Esophagus squamous epithelium (tissue), 5 donors: ENCODE measurements at regions not wholly inside any gene's neighbourhood (a gene's known extent, or its start where the extent isn't known, plus 50 kb on each side); places are given as distances from the start of the nearest gene placed in this dataset.

Source experiments
- DNase-seq: peaks from one replicate; lab custom pipeline; 2025; lab: John Stamatoyannopoulos, UW
- H3K27ac ChIP-seq, 4 donors: fragments of 200-600 bp; sonication (generic); one replicate each; pipeline ENCODE4 v1.5.1; 2016 to 2019; ENCODE audit warnings: mild to moderate bottlenecking in 1 of 4
- H3K27me3 ChIP-seq, 4 donors: fragments of 200-600 bp; sonication (generic); 1 replicate in 3 of 4; 2 replicates in 1 of 4; pipeline versions ENCODE4 v1.5.1 to v1.6.0; 2017 to 2021; ENCODE audit warnings: antibody characterized with exemption in 1 of 4
- H3K36me3 ChIP-seq, 3 donors: fragments of 200-600 bp; sonication (generic); one replicate each; pipeline ENCODE4 v1.5.1; 2016 to 2019
- H3K4me1 ChIP-seq, 3 donors: fragments of 200-600 bp; sonication (generic); one replicate each; pipeline ENCODE4 v1.5.1; 2017 to 2019
- H3K4me3 ChIP-seq, 4 donors: fragments of 200-600 bp; sonication (generic); 1 replicate in 3 of 4; 2 replicates in 1 of 4; pipeline ENCODE4 v1.5.1; 2016 to 2019; ENCODE audit warnings: mild to moderate bottlenecking in 2 of 4, moderate library complexity in 1 of 4
- H3K9me3 ChIP-seq, 3 donors: fragments of 200-600 bp; sonication (generic); one replicate each; pipeline ENCODE4 v1.5.1; 2016 to 2019
- POLR2A ChIP-seq, 4 donors: fragments of 450-650 bp; IDR thresholded peaks; one replicate each; pipeline ENCODE4 v1.6.1; 2017; ENCODE audit warnings: antibody characterized with exemption in 4 of 4, mild to moderate bottlenecking in 4 of 4, moderate library complexity in 3 of 4
- WGBS, 2 donors: methylation state at CpG; one replicate each; pipeline ENCODE4 v1.1.5; 2018; 5-methylcytosine and 5-hydroxymethylcytosine counted together
- intact Hi-C: fragments of 100-400 bp; cut with DNase I; formaldehyde crosslinking; loops from one replicate; pipeline ENCODE4 v1.15.0; 2022
- TF ChIP-seq, protein P1 (sequence below), 6 experiments: fragments of 450-650 bp in 4 of 6; fragments of 200-600 bp in 2 of 6; sonication (generic) in 2 of 6; IDR thresholded peaks; one replicate each; pipeline ENCODE4 v1.5.1; 2016 to 2019; ENCODE audit warnings: antibody characterized with exemption in 6 of 6, mild to moderate bottlenecking in 4 of 6, moderate library complexity in 4 of 6
- donor health status: DM: yes; HTN: yes; CAD: no.

- no peak overlapping the region for H3K27ac ChIP-seq
- H3K36me3 ChIP-seq = no peaks in the 10 kb centered on the region
These were observed 257.0 kb upstream of the LDB2 start for GRCh38 chr4:17155486-17155885.

GRCh38 chr4:17153572-17153971 is 255.1 kb upstream of the LDB2 start:
- no peaks in the 10 kb centered on the region for H3K36me3 ChIP-seq
- WGBS, 2 donors = 82 to 83% methylated on average over 6 of the region's 6 CpGs

More at GRCh38 chr4:17155486-17155885, 257.0 kb upstream of the LDB2 start:
- no peak for TF ChIP-seq POLR2A (IDR thresholded peaks at IDR 0.05)
- TF ChIP-seq, protein P1, sequence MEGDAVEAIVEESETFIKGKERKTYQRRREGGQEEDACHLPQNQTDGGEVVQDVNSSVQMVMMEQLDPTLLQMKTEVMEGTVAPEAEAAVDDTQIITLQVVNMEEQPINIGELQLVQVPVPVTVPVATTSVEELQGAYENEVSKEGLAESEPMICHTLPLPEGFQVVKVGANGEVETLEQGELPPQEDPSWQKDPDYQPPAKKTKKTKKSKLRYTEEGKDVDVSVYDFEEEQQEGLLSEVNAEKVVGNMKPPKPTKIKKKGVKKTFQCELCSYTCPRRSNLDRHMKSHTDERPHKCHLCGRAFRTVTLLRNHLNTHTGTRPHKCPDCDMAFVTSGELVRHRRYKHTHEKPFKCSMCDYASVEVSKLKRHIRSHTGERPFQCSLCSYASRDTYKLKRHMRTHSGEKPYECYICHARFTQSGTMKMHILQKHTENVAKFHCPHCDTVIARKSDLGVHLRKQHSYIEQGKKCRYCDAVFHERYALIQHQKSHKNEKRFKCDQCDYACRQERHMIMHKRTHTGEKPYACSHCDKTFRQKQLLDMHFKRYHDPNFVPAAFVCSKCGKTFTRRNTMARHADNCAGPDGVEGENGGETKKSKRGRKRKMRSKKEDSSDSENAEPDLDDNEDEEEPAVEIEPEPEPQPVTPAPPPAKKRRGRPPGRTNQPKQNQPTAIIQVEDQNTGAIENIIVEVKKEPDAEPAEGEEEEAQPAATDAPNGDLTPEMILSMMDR (IDR thresholded peaks at IDR 0.05) = no peak
- H3K4me3 ChIP-seq = no peak overlapping the region
- intact Hi-C loops = no loop called here
- no peaks in the 10 kb centered on the region for H3K4me1 ChIP-seq
- H3K27me3 ChIP-seq = no peaks in the 10 kb centered on the region
- no peaks in the 10 kb centered on the region for H3K9me3 ChIP-seq
- DNase-seq = no peak

GRCh38 chr4:17152941-17153540 is 254.6 kb upstream of the LDB2 start:
- intact Hi-C loops = no loop called here
- Histone ChIP-seq H3K9me3 (no peaks in the 10 kb centered on the region), H3K27ac (no peak overlapping the region), H3K4me3 (no peak overlapping the region), H3K4me1 (no peaks in the 10 kb centered on the region), H3K36me3 (no peaks in the 10 kb centered on the region), H3K27me3 (no peaks in the 10 kb centered on the region)
- 65 to 70% methylated on average over 6 of the region's 6 CpGs for WGBS, 2 donors
- DNase-seq = no peak
- TF ChIP-seq, protein P1 (IDR thresholded peaks at IDR 0.05) = no peak
- no peak for TF ChIP-seq POLR2A (IDR thresholded peaks at IDR 0.05)

More at GRCh38 chr4:17153572-17153971, 255.1 kb upstream of the LDB2 start:
- Histone ChIP-seq H3K4me3 (no peak overlapping the region), H3K27ac (no peak overlapping the region), H3K9me3 (no peaks in the 10 kb centered on the region), H3K27me3 (no peaks in the 10 kb centered on the region), H3K4me1 (no peaks in the 10 kb centered on the region)
- intact Hi-C loops = no loop called here
- TF ChIP-seq POLR2A (IDR thresholded peaks at IDR 0.05) = no peak
- TF ChIP-seq, protein P1 (IDR thresholded peaks at IDR 0.05) = no peak
- DNase-seq = no peak

GRCh38 chr4:17142232-17142711 is 243.8 kb upstream of the LDB2 start:
- intact Hi-C loops = no loop called here
- peaks cover 0 to 21% (median 0%) of the 10 kb centered on the region in 3 donors for H3K9me3 ChIP-seq

DNA sequence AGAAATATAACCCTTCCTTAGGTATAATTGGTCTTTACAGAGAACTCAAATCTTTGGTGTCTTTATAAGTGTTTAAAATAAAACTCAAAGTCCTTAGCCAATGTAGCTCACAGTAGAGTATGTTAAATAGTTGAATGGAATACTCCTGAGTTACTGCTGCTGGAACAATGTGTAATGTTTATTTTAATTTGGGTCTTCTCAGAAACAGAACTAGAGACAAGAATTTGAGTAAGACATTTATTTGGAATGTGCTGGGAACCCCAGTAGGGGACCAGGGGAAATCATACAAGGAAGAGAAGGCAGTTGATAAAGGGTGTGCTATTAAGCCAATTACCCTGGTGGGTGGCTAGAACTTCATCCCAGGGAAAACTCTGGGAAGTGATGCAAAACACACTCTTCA is 240.4 kb upstream of the LDB2 start:
- no peaks in the 10 kb centered on the region for H3K36me3 ChIP-seq
- no peaks in the 10 kb centered on the region for H3K27me3 ChIP-seq
- no peak overlapping the region for H3K4me3 ChIP-seq
- H3K9me3 ChIP-seq = peaks cover 0 to 21% (median 0%) of the 10 kb centered on the region in 3 donors
- intact Hi-C loops = no loop called here
- H3K4me1 ChIP-seq = no peaks in the 10 kb centered on the region
- H3K27ac ChIP-seq = no peak overlapping the region
- no peak for DNase-seq
- TF ChIP-seq, protein P1 (IDR thresholded peaks at IDR 0.05) = no peak
- TF ChIP-seq POLR2A (IDR thresholded peaks at IDR 0.05) = no peak

More at GRCh38 chr4:17142232-17142711, 243.8 kb upstream of the LDB2 start:
- no peak for TF ChIP-seq POLR2A (IDR thresholded peaks at IDR 0.05)
- Histone ChIP-seq H3K4me3 (no peak overlapping the region), H3K4me1 (no peaks in the 10 kb centered on the region), H3K27ac (no peak overlapping the region), H3K36me3 (no peaks in the 10 kb centered on the region), H3K27me3 (no peaks in the 10 kb centered on the region)
- no peak for DNase-seq
